GM19240 (cell line): ENCODE measurements at regions not wholly inside any gene's neighbourhood (a gene's known extent, or its start where the extent isn't known, plus 50 kb on each side); places are given as distances from the start of the nearest gene placed in this dataset.
"Not testable (repeated sequence)": the region's sequence is repeated elsewhere in the genome, so short reads cannot be mapped to it uniquely, and the experiment has no call there.

Experiments used
- DNase-seq: peaks from one replicate; pipeline ENCODE4 v3.0.0; 2011; ENCODE audit warnings: low spot score; ENCODE audit not compliant: insufficient read length

- DNase-seq: no peak
Measured at GRCh38 chr2:184413221-184413620, 185.1 kb upstream of the ZNF804A start.

- no peak for DNase-seq
Measured at GRCh38 chr2:184413671-184414229, 184.6 kb upstream of the ZNF804A start.

- DNase-seq: no peak
Measured at GRCh38 chr2:184416146-184416913, 182.0 kb upstream of the ZNF804A start.

GRCh38 chr2:184419744-184420143 is 178.6 kb upstream of the ZNF804A start:
- DNase-seq: no peak

GRCh38 chr2:184421456-184421855 is 176.9 kb upstream of the ZNF804A start:
- DNase-seq: not testable (repeated sequence)

- no peak for DNase-seq
Measured at GRCh38 chr2:184425083-184425482, 173.2 kb upstream of the ZNF804A start.

- DNase-seq: peak; percentile 7
Measured at GRCh38 chr2:184444217-184444616, 154.1 kb upstream of the ZNF804A start.

DNA sequence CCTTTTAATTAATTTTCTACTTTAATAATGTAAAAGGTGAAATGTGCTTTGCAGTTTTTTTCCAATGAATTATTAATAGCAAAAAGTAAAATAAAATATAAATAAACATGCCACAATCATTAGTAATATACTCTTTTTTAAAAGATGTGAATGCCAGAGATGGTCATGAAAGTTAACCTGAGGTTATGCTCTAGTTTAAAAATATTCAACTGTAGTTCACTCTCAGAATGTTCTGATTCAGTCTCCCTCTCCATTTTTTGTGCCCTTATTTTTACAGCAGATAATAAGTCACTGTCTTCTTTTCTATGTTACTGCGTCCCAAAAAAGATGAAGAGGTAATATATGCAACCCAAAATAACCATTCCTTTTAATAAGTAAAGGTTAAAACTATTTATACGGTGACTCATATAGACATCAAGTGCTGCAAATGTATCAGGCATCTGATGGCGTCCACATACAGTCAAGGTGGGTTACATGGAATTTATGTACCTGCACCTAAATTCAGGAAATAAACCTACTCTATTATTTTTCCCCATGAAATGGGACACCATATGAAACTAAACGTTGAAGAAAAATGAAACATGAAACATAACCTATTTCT is 153.6 kb upstream of the ZNF804A start:
- DNase-seq: no peak

- no peak for DNase-seq
Measured at GRCh38 chr2:184449760-184450159, 148.6 kb upstream of the ZNF804A start.

- DNase-seq: no peak
Measured at GRCh38 chr2:184452907-184453306, 145.4 kb upstream of the ZNF804A start.

DNA sequence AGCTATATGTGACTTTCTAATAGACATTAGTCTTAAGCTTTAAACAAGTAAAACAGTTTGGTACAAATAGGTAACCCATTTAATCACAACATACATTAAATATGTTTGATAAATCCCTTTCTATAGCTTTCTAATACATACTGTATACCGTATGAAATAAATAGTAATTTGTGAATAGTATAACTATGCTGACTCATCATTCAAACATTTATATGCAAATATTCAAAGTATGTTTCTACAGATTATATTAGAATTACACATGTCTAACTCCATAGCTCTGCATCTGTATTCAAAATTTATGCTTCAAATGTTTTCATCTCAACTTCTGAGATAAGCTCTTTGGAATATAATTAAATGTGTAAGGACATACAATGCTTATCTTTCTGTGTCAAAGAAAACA is 142.7 kb upstream of the ZNF804A start:
- DNase-seq: no peak

GRCh38 chr2:184456693-184457092 is 141.6 kb upstream of the ZNF804A start:
- not testable (repeated sequence) for DNase-seq

DNA sequence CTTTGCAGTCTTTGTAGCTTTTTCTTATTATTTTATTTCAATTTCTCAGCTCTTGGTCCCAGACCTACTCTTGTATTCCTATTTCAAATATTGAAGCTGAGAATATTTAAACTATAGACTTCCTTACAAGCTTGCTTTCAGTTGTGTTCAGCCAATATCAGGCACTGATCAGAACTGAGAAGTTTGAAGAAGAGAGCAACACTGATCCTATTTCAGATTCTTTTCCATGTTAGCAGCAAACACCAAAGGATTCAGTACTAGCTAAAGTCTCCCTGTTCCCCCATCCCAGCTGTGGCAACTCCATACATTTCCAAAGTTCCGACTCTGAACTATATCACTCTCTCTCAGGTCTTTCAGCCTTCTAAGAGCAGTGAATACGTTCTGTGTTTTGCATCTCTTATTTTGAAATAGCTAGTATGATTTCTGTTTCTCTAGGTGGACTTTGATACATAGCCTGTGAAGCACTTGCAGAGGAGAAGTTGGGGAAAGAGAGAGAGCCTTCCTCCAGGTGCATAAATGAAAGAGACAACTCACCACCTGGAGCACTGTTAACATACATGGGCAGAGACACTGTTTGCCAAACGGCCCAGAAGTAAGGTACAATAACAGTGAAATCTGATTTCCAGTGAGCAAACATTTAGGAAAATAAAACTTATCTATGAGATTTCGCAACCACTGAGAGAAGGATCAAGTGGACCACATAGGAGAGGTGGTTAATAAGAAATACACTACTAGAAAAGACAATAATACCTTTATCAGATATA is 135.0 kb upstream of the ZNF804A start:
- DNase-seq: no peak

GRCh38 chr2:184463866-184464248 is 134.5 kb upstream of the ZNF804A start:
- DNase-seq: no peak

GRCh38 chr2:184468826-184469225 is 129.5 kb upstream of the ZNF804A start:
- no peak for DNase-seq

DNA sequence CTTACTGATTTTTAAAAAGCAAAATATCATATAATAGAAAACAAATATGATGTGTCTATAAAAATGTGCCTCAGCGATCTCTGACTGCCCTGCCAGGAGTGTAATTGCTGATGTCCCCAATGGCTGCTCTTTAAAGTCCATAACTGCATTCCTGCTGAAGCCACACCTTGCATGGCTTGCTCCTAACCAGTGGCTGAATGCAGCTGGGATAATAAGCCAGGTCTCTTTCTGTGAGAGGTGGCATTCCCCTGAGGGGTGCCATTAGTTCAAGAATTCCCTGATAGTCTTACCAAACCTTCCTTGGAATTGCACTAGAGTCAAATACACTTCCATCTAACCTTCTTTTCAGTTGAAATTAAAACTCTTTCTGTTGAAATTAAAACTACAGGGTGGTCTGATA is 125.8 kb upstream of the ZNF804A start:
- DNase-seq: no peak

- no peak for DNase-seq
Measured at GRCh38 chr2:184481865-184482264, 116.5 kb upstream of the ZNF804A start.

GRCh38 chr2:184498936-184499335 is 99.4 kb upstream of the ZNF804A start:
- no peak for DNase-seq

DNA sequence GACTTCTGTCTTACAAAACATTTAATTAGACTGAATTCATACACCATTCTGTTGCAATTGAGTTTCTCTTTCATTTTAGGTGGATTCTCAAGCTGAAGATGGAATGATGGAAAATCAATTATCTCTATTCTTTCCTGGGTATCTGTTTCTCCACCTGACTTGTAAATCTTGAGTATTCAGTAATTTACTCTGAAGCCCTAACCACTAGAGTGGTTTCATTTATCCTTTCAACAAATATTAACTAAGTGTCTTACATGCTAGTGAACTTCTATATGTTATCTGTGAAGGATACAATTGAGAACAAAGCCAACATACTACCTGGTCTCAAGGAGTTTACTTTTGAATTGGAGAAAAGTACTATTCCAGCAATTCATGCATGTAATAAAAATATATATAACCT is 94.1 kb upstream of the ZNF804A start:
- no peak for DNase-seq

- DNase-seq: no peak
Measured at GRCh38 chr2:184507254-184507653, 91.1 kb upstream of the ZNF804A start.

GRCh38 chr2:184517402-184517801 is 80.9 kb upstream of the ZNF804A start:
- DNase-seq: no peak

GRCh38 chr2:184520441-184520840 is 77.9 kb upstream of the ZNF804A start:
- no peak for DNase-seq
